ENCODE measurements at regions not wholly inside any gene's neighbourhood (a gene's known extent, or its start where the extent isn't known, plus 50 kb on each side); places are given as distances from the start of the nearest gene placed in this dataset.

GRCh38 chr10:128180843-128181242, 54.6 kb upstream of the MKI67 start:
- no peak for TF ChIP-seq ZFP90 (CRISPR knock-in tag; IDR thresholded peaks at IDR 0.05; ENCODE audit: borderline replicate concordance)
- no peak for TF ChIP-seq ZNF354B (CRISPR knock-in tag; IDR thresholded peaks at IDR 0.05)
- no peak for TF ChIP-seq SP1 (IDR thresholded peaks at IDR 0.05)
- no peak for TF ChIP-seq SP1 (CRISPR knock-in tag; IDR thresholded peaks at IDR 0.05)
- no peak for TF ChIP-seq NCOA1 (CRISPR knock-in tag; IDR thresholded peaks at IDR 0.05)
- no peak for TF ChIP-seq ZNF280B (CRISPR knock-in tag; IDR thresholded peaks at IDR 0.05; ENCODE audit: borderline replicate concordance)
- TF ChIP-seq POLR2A (IDR thresholded peaks at IDR 0.05; ENCODE audit: insufficient read depth in 1 of 2, low read depth in 2 of 2, low read length in 2 of 2), result no peak
- TF ChIP-seq ZNF274 (CRISPR knock-in tag; IDR thresholded peaks at IDR 0.05), result no peak

Measured in HepG2 (cell line).